H9 (cell line): ENCODE measurements at regions not wholly inside any gene's neighbourhood (a gene's known extent, or its start where the extent isn't known, plus 50 kb on each side); places are given as distances from the start of the nearest gene placed in this dataset.

Experiments used
- DNase-seq: peaks from one replicate; pipeline ENCODE4 v3.0.0-alpha.2; 2017
- H2AFZ ChIP-seq: one replicate; pipeline ENCODE4 v1.6.1; 2013; ENCODE audit warnings: mild to moderate bottlenecking, low read length, control low read depth, moderate library complexity
- H2AK5ac ChIP-seq: 2 replicates; pipeline ENCODE4 v1.6.1; 2013; ENCODE audit warnings: low read length, control low read depth, mixed read lengths; ENCODE audit not compliant: insufficient read length
- H2BK120ac ChIP-seq: one replicate; pipeline ENCODE4 v1.6.1; 2013; ENCODE audit warnings: low read depth, mild to moderate bottlenecking, low read length, control low read depth, inconsistent platforms; ENCODE audit not compliant: poor library complexity, severe bottlenecking
- H2BK12ac ChIP-seq: 2 replicates; pipeline ENCODE4 v1.6.1; 2013; ENCODE audit warnings: low read length, control low read depth, mixed read lengths, low read depth; ENCODE audit not compliant: insufficient read length
- H2BK15ac ChIP-seq: 2 replicates; pipeline ENCODE4 v1.6.1; 2013; ENCODE audit warnings: low read depth, low read length, control low read depth
- H2BK20ac ChIP-seq: one replicate; pipeline ENCODE4 v1.6.1; 2013; ENCODE audit warnings: low read depth, mild to moderate bottlenecking, low read length, control low read depth, inconsistent platforms; ENCODE audit not compliant: poor library complexity, severe bottlenecking
- H2BK5ac ChIP-seq: 2 replicates; pipeline ENCODE4 v1.6.1; 2013; ENCODE audit warnings: low read length, control low read depth, mixed read lengths; ENCODE audit not compliant: insufficient read length
- H3K14ac ChIP-seq: 2 replicates; pipeline ENCODE4 v1.6.1; 2013; ENCODE audit warnings: low read length, control low read depth; ENCODE audit not compliant: insufficient read depth
- H3K18ac ChIP-seq: 2 replicates; pipeline ENCODE4 v1.6.1; 2013; ENCODE audit warnings: low read depth, mild to moderate bottlenecking, mixed read lengths, low read length, control low read depth; ENCODE audit not compliant: insufficient read length
- H3K23ac ChIP-seq: 2 replicates; pipeline ENCODE4 v1.6.1; 2013; ENCODE audit warnings: low read length, control low read depth, mixed read lengths, low read depth; ENCODE audit not compliant: insufficient read length
- H3K23me2 ChIP-seq: 2 replicates; pipeline ENCODE4 v1.6.1; 2013; ENCODE audit warnings: low read depth, mild to moderate bottlenecking, mixed read lengths, low read length, control low read depth; ENCODE audit not compliant: insufficient read length, poor library complexity, severe bottlenecking
- H3K27ac ChIP-seq: 2 replicates; pipeline ENCODE4 v1.5.1; 2013; ENCODE audit warnings: low read length, control low read depth, mixed read lengths, low read depth; ENCODE audit not compliant: insufficient read length
- H3K27me3 ChIP-seq: 2 replicates; pipeline ENCODE4 v1.6.1; 2013; ENCODE audit warnings: low read length, control low read depth, inconsistent platforms; ENCODE audit not compliant: insufficient read depth
- H3K4ac ChIP-seq: 2 replicates; pipeline ENCODE4 v1.6.1; 2013; ENCODE audit warnings: low read depth, mild to moderate bottlenecking, control low read depth, inconsistent platforms, low read length, moderate library complexity
- H3K4me1 ChIP-seq: 2 replicates; pipeline ENCODE4 v1.6.1; 2013; ENCODE audit warnings: low read length, control low read depth, inconsistent platforms; ENCODE audit not compliant: insufficient read depth
- H3K4me2 ChIP-seq: 2 replicates; pipeline ENCODE4 v1.6.1; 2013; ENCODE audit warnings: low read length, control low read depth, mixed read lengths; ENCODE audit not compliant: insufficient read length, insufficient read depth
- H3K56ac ChIP-seq: 2 replicates; pipeline ENCODE4 v1.6.1; 2013; ENCODE audit warnings: low read depth, mild to moderate bottlenecking, mixed read lengths, low read length, control low read depth; ENCODE audit not compliant: insufficient read length
- H3K79me1 ChIP-seq: 2 replicates; pipeline ENCODE4 v1.6.1; 2013; ENCODE audit warnings: low read depth, mild to moderate bottlenecking, moderate library complexity, low read length, control low read depth, inconsistent platforms; ENCODE audit not compliant: insufficient read depth, poor library complexity, severe bottlenecking
- H3K79me2 ChIP-seq: 2 replicates; pipeline ENCODE4 v1.6.1; 2013; ENCODE audit warnings: low read length, control low read depth, inconsistent platforms; ENCODE audit not compliant: insufficient read depth
- H3K9ac ChIP-seq: 2 replicates; pipeline ENCODE4 v1.6.1; 2013; ENCODE audit warnings: low read length, control low read depth, mixed read lengths; ENCODE audit not compliant: insufficient read length; ENCODE audit errors: extremely low read depth
- H3K9me3 ChIP-seq: one replicate; pipeline ENCODE4 v1.6.1; 2013; ENCODE audit warnings: low read depth, low read length, inconsistent platforms; ENCODE audit not compliant: control insufficient read depth
- H3T11ph ChIP-seq: one replicate; pipeline ENCODE4 v1.6.1; 2013; ENCODE audit warnings: mild to moderate bottlenecking, low read length, control low read depth, inconsistent platforms
- H4K20me1 ChIP-seq: one replicate; pipeline ENCODE4 v1.6.1; 2013; ENCODE audit not compliant: control insufficient read depth, insufficient read length, insufficient read depth
- H4K5ac ChIP-seq: 2 replicates; pipeline ENCODE4 v1.6.1; 2013; ENCODE audit warnings: low read depth, mild to moderate bottlenecking, mixed read lengths, low read length, control low read depth; ENCODE audit not compliant: insufficient read length
- H4K8ac ChIP-seq: replicated peaks from 2 replicates; pipeline ENCODE4 v1.6.1; 2013; ENCODE audit warnings: low read length, control low read depth, mixed read lengths, low read depth; ENCODE audit not compliant: insufficient read length
- H4K91ac ChIP-seq: 2 replicates; pipeline ENCODE4 v1.6.1; 2013; ENCODE audit warnings: low read depth, mild to moderate bottlenecking, moderate library complexity, mixed read lengths, low read length, control low read depth; ENCODE audit not compliant: insufficient read length
- H3K27ac Mint-ChIP-seq, 3 experiments: 2 replicates in 2 of 3; 3 replicates in 1 of 3; pipeline ENCODE4 v1.8.0; 2020 to 2021; ENCODE audit warnings: mixed read lengths in 3 of 3, mild to moderate bottlenecking in 1 of 3, moderate library complexity in 1 of 3
- H3K27me3 Mint-ChIP-seq: 2 replicates; pipeline ENCODE4 v1.8.0; 2021; ENCODE audit warnings: low read depth, mild to moderate bottlenecking, moderate library complexity, mixed read lengths
- H3K36me3 Mint-ChIP-seq, 3 experiments: 2 replicates in 2 of 3; 3 replicates in 1 of 3; pipeline ENCODE4 v1.8.0; 2020 to 2021; ENCODE audit warnings: low read depth in 3 of 3, mixed read lengths in 3 of 3; ENCODE audit not compliant: insufficient read depth in 1 of 3
- H3K4me1 Mint-ChIP-seq, 2 experiments: 2 replicates each; pipeline ENCODE4 v1.8.0; 2020; ENCODE audit warnings: mixed read lengths in 2 of 2
- H3K4me3 Mint-ChIP-seq, 2 experiments: 2 replicates in 1 of 2; 3 replicates in 1 of 2; pipeline ENCODE4 v1.8.0; 2020 to 2021; ENCODE audit warnings: mild to moderate bottlenecking in 2 of 2, mixed read lengths in 2 of 2, moderate library complexity in 1 of 2
- H3K9me3 Mint-ChIP-seq, 2 experiments: 2 replicates in 1 of 2; 3 replicates in 1 of 2; pipeline ENCODE4 v1.8.0; 2020; ENCODE audit warnings: mild to moderate bottlenecking in 2 of 2, mixed read lengths in 2 of 2, moderate library complexity in 1 of 2
- CTCF ChIP-seq: fragments of 200-600 bp; sonication (generic); conservative IDR thresholded peaks from 3 replicates; pipeline ENCODE4 v1.8.0; 2021; ENCODE audit warnings: antibody characterized with exemption, mild to moderate bottlenecking
- WGBS: extraction: QIAGEN DNeasy Blood & Tissue Kit; methylation state at CpG from one replicate; pipeline ENCODE4 v1.1.7; 2013; ENCODE audit warnings: missing lambda C conversion rate, low lambda C conversion rate, mixed read lengths; ENCODE audit not compliant: insufficient read length; ENCODE audit errors: extremely low coverage; 5-methylcytosine and 5-hydroxymethylcytosine counted together

- Histone ChIP-seq H3K18ac (no peak overlapping the region), H4K8ac (no peak overlapping the region), H3K27ac (no peak overlapping the region), H4K20me1 (no peaks in the 10 kb centered on the region), H3K79me1 (no peaks in the 10 kb centered on the region), H3K79me2 (no peaks in the 10 kb centered on the region), H3K56ac (no peak overlapping the region), H3K9me3 (no peaks in the 10 kb centered on the region), H2AFZ (no peak overlapping the region), H3K27me3 (no peaks in the 10 kb centered on the region), H3K4me2 (no peak overlapping the region), H3T11ph (no peak overlapping the region), H3K23ac (no peak overlapping the region), H3K14ac (no peak overlapping the region), H3K4ac (no peak overlapping the region), H2BK15ac (no peak overlapping the region), H2BK120ac (no peak overlapping the region), H4K5ac (no peak overlapping the region), H3K23me2 (no peaks in the 10 kb centered on the region), H2BK20ac (no peak overlapping the region), H3K9ac (no peak overlapping the region), H2BK12ac (no peak overlapping the region), H2BK5ac (no peak overlapping the region), H3K4me1 (no peaks in the 10 kb centered on the region), H2AK5ac (no peak overlapping the region), H4K91ac (no peak overlapping the region)
- TF ChIP-seq CTCF = no peak
- no peaks in the 10 kb centered on the region for H3K9me3 Mint-ChIP-seq
- DNase-seq = no peak
- no peaks in the 10 kb centered on the region; the same call in none of the 2 replicates for H3K27me3 Mint-ChIP-seq
- WGBS = no CpG with 5 or more reads among the region's 10 CpGs
- H3K36me3 Mint-ChIP-seq = no peaks in the 10 kb centered on the region
- H3K4me3 Mint-ChIP-seq = no peak overlapping the region
- H3K4me1 Mint-ChIP-seq = no peaks in the 10 kb centered on the region
- no peak overlapping the region for H3K27ac Mint-ChIP-seq
These were observed 214.0 kb downstream of the CLIC5 start for GRCh38 chr6:45801471-45802289.
